ENCODE measurements at regions not wholly inside any gene's neighbourhood (a gene's known extent, or its start where the extent isn't known, plus 50 kb on each side); places are given as distances from the start of the nearest gene placed in this dataset.
"Not testable (repeated sequence)": the region's sequence is repeated elsewhere in the genome, so short reads cannot be mapped to it uniquely, and the experiment has no call there.

DNA sequence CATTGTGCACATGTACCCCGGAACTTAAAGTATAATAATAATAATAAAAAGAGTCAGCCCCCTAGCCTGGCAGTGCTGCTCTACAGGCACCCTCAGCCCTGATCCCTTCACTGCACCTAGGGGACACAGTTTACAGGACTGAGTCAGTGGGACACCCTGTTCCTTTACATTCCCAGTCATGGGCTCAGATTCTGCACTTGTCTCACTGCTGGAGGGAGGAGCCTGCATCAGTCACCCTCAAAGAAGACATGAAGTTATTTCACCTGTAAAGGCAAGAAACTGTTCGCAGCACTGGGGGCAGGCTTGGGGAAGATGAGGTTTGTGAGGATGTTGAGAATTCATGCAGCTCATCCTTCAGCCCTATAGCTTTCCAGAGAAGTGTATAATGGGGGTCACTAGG, 50.7 kb upstream of the VPREB1 start:
- no peak for DNase-seq

DNA sequence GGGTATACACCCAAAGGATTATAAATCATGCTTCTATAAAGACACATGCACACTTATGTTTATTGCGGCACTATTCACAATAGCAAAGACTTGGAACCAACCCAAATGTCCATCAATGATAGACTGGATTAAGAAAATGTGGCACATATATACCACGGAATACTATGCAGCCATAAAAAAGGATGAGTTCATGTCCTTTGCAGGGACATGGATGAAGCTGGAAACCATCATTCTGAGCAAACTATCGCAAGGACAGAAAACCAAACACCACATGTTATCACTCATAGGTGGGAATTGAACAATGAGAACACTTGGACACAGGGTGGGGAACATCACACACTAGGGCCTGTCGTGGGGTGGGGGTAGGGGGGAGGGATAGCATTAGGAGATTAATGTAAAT, 51.1 kb upstream of the VPREB1 start:
- DNase-seq, result not testable (repeated sequence)

DNA sequence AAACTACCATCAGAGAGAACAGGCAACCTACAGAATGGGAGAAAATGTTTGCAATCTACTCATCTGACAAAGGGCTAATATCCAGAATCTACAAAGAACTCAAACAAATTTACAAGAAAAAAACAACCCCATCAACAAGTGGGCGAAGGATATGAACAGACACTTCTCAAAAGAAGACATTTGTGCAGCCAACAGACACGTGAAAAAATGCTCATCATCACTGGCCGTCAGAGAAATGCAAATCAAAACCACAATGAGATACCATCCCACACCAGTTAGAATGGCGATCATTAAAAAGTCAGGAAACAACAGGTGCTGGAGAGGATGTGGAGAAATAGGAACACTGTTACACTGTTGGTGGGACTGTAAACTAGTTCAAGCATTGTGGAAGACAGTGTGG, 51.6 kb upstream of the VPREB1 start:
- DNase-seq, result not testable (repeated sequence)

DNA sequence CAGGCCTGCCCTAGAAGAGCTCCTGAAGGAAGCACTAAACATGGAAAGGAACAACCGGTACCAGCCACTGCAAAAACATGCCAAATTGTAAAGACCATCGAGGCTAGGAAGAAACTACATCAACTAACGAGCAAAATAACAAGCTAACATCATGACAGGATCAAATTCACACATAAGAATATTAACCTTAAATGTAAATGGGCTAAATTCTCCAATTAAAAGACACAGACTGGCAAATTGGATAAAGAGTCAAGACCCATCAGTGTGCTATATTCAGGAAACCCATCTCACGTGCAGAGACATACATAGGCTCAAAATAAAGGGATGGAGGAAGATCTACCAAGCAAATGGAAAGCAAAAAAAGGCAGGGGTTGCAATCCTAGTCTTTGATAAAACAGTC, 54.8 kb upstream of the VPREB1 start:
- DNase-seq, result not testable (repeated sequence)

DNA sequence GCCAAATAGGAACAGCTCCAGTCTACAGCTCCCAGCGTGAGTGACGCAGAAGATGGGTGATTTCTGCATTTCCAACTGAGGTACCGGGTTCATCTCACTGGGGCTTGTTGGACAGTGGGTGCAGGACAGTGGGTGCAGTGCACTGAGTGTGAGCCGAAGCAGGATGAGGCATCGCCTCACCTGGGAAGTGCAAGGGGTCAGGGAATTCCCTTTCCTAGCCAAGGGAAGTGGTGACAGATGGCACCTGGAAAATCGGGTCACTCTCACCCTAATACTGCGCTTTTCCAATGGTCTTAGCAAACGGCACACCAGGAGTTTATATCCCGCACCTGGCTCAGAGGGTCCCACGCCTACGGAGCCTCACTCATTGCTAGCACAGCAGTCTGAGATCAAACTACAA, 56.7 kb upstream of the VPREB1 start:
- DNase-seq, result not testable (repeated sequence)

DNA sequence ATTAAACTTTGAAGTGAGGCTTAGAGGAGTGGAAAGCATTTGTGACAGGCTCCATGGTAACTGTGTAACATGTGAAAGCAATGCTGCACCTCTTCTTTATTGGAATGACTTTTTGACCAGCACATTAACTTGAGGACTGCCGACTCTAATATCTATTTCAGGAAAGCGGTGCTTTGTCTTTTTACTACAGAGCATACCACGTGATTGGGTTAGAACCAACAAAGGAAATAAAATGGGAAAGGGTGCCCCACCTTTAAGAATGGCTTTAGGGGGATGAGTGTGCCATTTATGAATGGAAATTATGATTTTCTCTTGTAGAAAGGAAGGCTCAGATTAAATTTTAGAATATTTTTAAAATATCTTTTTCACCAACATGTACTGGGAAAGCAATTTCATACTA, 57.3 kb upstream of the VPREB1 start:
- no peak for DNase-seq

DNA sequence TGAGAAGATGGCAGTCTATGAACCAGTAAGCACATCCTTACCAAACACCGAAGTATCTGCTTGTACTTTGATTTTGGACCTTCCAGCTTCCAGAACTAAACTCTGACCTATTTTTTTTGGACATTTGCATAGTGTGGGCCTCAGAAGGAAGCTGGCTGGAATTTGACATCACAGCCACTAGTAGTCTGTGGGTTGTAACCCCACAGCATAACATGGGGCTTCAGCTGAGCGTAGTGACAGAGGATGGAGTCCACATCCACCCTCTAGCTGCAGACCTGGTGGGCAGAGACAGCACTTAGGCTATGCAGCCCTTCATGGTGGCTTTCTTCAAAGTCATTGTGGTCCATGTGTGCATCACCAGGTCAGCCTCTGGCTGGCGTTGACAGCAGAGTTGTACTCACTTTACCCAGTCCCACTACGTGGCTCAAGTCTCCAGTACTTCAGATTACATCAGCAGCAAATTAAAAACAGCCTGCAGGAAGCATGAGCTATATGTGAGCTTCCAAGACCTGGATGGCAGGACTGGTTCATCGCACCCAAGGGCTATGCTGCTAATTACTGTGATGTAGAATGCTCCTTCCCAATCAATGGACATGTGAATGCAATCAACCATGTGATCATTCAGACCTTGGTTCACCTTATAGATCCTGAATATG, 58.6 kb upstream of the VPREB1 start:
- no peak for DNase-seq

DNA sequence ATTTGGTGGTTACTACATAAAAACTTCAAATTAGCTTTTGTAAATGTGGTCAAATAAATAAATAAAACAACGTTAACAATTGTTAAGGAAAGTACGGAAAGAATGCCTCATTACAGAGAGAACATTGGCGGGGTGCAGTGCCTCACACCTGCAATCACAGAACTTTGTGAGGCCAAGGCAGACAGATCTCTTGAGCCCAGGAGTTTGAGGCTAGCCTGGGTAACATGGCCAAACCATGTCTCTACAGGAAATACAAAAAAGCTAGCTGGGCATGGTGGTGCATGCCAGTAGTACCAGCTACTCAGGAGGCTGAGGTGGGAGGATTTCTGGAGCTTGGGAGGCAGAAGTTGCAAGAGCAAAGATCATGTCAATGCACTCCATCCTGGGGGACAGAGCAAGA, 59.4 kb upstream of the VPREB1 start:
- no peak for DNase-seq

DNA sequence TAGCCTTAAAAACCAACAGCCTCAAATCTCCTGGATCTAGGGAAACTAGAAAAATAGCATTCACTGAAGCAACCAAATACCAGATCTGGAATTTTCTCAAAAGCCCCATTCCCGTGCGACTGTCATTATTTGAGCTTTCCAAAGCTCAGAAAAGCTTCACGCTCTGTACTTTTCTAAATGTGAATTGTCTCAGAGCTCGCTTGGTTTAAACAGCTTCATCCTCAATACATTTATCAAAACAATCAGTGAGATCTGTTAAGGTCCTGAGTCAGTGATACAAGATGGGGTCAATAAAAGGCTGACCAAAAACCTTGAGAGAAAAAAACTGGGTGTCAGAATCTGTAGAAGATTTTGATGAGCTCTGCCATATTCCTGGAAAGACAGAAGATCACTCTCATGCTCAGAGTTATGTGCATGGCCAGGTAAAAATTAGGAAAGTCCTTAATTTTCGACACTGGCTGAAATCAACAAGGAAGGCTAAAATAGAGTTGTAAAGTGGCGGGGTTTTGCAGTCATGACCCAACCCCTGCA, 60.2 kb upstream of the VPREB1 start:
- DNase-seq, result no peak

DNA sequence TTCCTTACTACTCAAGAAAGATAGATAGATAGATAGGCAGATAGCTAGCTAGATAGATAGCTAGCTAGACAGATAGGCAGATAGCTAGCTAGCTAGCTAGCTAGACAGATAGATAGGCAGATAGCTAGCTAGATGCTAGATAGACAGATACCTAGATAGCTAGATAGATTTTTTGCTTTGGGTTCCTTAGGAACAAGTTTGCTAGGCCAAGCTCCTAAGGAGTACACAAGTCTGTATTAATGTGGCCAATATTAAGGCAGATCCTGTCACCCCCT, 61.7 kb upstream of the VPREB1 start:
- no peak for DNase-seq

DNA sequence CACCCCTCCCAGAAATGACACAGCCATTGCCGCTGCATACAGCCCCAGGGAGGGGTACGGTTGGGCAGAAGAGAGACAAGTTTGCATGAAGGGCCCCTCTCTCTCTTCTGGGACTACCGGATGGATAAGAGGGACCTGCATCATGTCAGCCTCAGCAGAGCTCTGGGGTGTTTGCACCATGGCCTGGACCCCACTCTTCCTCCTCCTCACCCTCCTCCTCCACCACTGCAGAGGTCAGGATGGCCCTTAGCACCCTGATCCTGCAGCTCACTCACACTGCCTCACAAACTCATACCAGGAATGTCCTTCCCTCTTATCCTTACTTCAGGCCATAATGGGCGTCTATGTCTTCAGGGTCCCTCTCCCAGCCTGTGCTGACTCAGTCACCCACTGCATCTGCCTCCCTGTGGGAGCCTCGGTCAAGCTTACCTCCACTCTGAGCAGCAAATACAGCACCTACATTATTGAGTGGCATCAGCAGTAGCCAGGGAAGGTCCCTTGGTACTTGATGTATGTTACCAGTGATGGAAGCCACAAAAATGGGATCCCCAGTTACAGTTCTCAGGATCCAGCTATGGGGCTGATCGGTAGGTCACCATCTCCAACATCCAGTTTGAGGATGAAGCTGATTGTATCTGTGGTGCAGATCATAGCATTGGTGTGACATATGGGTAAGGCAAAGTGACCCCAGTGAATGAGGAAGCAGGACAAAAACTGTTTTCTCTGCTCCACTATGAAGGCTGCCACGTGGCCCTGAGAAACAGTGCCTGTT, 62.2 kb upstream of the VPREB1 start:
- no peak for DNase-seq

DNA sequence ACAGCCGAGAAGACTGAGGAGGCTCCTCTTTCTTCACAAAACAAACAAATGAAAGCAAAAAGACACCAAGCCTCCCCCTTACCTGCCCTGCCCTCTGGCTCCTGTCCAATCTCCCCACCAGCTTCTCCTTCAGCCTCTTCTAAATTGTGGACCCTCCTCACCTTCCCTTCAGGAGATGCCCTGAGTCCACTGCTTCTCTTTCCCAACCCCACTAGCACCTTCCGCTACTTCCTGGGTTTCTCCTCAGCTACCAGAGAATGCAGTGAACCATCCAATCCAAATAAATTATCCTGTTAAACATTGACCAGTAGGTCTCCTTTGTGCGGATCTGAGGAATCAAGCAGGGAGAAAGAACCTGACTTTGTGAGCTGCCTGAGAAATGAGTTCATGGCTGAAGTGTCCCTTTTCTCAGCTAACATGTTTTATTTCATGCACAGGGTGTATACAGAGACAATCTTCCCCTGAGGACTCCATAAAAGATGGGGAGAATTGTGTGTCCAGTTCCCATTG, 63.2 kb upstream of the VPREB1 start:
- DNase-seq, result no peak

DNA sequence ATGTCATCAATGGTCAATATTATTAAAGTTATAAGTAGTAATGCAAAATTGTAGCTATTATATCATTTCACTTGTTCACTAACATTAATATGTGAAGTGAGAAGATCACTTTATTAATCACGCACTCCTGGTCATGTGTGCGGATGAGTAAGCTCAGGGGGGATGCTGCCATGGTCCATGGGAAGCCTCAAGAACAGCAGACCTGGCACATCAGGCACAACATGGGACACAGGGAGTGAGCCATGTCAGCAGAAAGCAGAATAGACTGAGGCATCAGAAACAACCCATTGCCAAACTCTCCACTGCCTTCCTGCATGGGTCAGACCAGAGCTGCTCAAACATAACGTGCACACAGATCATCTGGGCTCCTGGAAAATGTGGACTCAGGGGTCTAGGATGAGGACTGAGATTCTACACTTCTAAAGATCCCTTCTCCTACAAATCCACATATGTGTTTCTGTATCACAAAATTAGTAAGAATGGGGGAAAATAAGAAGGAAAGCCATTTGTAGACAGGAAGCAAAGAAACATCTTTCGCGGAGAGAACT, 63.8 kb upstream of the VPREB1 start:
- DNase-seq, result no peak

DNA sequence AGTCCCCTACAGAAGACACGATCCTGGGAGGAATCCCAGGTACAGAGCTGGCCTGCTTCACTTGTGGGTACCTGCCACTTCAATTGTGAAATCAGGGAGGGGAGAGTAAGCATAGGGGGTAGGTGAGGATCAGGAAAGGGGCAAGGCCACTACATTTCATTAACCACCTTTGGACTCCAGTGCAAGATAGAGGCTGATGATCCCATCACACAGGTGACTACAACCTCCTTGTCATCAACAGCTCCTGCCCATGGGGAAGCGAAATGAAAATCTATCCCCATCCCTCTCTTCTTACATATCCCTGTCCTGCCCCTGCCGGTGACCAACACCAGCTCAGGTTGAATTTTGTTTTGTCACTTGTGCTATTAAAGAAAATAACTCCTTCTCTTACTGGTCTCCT, 64.7 kb upstream of the VPREB1 start:
- no peak for DNase-seq

DNA sequence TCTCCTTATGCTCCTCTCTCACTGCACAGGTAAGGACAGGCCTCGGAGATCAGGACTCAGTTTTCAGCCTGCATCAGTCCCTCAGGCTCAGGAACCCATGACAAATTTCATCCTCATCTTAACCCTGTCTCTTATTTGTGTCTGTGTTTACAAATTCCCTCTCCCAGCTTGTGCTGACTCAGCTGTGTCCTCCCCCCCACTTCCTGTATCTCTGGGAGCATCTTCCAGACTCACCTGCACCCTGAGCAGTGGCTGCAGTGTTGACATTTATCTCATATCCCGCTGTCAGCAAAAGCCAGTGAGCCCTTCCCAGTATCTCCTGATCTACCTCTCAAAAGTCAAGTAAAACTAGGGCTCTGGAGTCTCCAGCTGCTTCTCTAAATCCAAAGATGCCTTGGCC, 65.6 kb upstream of the VPREB1 start:
- no peak for DNase-seq

DNA sequence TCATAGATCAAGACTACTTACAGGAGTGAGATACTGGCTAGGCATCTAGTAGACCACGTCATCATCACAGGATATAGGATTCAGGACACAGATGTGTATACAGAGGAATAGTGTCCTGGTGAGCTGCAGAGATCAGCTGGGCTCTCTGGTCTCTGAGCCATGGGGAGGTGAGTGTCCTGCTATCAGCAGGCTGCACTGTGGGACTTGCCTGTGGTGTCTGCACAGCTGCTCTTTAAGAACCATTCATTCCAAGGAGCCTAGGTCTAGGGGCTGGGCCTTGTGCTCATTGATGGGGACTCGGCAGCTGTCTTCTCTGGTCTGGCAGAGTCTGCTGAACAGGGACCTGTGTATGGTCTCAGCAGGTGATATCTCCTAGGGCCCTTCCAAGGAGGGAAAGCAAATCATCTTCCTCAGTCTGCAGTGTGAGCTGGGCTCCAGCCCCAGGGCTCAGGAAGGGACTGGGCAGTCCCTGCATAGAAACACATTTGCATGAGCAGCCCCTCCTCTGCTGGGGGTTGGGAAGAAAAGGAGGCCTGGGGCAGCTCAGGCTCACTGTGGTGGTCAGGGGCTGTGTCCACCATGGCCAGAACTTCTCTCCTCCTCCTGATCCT, 66.1 kb upstream of the VPREB1 start:
- no peak for DNase-seq

DNA sequence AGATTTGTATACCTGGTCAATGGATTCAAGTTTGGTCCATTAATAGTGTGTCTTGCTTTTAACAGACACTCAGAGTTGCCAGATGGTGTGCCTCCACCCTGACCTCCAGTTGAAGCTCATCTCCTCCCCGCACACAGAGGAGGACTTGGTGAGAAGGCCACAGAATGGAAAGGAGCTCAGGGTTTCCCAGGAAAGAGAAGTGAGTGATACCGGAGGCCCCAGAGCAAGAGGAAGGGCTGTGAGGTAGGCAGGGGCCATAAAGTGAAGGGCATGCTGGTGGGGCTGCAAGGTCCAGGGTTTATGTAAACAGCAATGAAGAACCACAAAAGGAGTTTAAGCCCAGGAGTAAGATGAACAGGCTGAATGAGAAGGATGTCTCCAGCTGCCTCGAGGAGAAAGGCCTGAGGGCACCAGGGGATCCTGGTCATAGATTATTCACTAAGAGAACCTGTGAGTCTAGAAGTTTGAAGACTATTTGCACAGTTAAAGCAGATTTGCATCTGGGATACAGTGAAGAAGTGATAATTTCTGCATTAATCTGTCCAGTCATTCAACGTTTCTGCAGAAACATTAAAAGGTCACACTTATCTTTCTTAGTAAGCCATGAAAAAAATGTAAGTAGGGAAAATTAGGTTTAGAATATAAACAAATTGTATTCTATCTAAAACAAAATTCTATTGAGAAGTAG, 67.5 kb upstream of the VPREB1 start:
- no peak for DNase-seq

DNA sequence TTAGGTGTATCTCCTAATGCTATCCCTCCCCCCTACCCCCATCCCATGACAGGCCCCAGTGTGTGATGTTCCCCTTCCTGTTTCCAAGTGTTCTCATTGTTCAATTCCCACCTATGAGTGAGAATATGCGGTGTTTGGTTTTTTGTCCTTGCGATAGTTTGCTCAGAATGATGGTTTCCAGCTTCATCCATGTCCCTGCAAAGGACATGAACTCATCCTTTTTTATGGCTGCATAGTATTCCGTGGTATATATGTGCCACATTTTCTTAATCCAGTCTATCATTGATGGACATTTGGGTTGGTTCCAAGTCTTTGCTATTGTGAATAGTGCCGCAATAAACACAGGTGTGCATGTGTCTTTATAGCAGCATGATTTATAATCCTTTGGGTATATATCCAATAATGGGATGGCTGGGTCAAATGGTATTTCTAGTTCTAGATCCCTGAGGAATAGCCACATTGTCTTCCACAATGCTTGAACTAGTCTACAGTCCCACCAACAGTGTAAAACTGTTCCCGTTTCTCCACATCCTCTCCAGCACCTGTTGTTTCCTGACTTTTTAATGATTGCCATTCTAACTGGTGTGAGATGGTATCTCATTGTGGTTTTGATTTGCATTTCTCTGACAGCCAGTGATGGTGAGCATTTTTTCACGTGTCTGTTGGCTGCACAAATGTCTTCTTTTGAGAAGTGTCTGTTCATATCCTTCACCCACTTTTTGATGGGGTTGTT, 71.5 kb upstream of the VPREB1 start:
- DNase-seq, result not testable (repeated sequence)

DNA sequence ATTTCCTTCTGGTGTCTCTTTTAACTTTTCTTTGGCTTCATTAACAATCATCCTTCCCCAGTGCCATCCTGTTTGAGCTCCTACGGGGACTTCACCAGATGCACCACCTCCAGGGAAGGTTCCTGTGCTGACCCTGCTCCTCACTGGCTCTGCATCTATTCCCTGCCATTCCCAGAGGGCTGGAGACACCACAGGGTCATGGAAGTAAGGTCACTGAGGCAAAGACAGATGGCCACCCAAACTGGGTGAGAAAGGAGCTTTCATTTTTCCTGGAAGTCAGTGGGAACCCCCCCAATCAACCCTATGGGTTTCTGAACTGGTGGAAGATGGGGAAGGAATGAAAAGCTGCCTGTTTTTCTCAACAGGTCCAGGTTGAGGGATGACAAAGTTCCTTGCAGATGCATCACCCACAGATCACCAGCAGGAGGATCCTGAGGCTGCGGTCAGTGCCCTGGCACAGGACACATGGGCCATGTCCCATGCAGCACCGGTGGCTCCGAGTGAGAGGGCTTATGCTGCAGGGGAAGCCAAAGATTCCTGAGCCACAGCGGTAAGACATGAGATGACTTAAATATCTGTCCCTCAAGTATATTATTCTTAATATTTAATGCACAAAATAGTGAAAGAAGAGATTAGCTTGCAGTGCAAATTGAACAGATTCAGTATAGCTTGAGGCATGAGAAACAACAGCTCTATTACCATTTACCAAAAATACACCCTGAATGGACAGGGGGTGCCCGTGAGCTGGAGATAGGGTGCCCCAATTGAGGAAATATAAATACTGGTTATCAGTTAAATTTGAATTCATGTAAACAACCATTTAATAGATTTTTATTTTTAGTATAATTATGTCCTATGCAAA, 73.0 kb upstream of the VPREB1 start:
- DNase-seq, result no peak

DNA sequence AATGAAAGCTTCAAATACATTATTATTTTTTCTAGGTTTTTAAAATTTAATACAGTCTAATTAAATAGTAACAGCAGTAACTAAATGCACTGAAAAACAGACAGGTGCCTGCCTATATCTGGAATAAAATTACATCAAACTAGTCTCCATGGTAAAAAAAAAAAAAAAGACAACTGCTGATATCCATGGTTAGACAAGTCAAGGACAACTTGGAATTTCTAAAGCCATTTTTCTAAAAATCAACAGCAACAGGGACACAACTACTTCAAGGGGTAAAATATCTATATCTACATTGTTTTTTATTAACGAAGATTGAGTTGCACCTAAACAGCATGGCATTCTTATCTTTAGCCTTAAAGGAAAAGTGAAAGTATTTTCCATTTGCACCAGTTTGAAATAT, 74.7 kb upstream of the VPREB1 start:
- DNase-seq, result no peak

Measured in effector CD4-positive, alpha-beta T cell (primary cell).